SK-N-SH (cell line): ENCODE measurements at regions not wholly inside any gene's neighbourhood (a gene's known extent, or its start where the extent isn't known, plus 50 kb on each side); places are given as distances from the start of the nearest gene placed in this dataset.

Experiments used
- CTCF ChIA-PET: fragments of 300-600, 350-600 bp; formaldehyde crosslinking; extraction: SDS; loops from one replicate; lab custom pipeline; 2021; lab: Yijun Ruan, JAX
- POLR2A ChIA-PET: fragments of 350-600 bp; sonication (Branson Sonifier 250); formaldehyde crosslinking; extraction: SDS; loops from one replicate; lab custom pipeline; 2020; ENCODE audit warnings: antibody characterized with exemption, inconsistent platforms; lab: Yijun Ruan, JAX
- DNase-seq: peaks from one replicate; pipeline ENCODE4 v3.0.0; 2012
- H2AFZ ChIP-seq: fragments of 200-600 bp; sonication (generic); 2 replicates; pipeline ENCODE4 v1.8.1; 2016; ENCODE audit warnings: antibody characterized with exemption, mild to moderate bottlenecking, low read depth
- H3F3A ChIP-seq: fragments of 200-600 bp; sonication (generic); replicated peaks from 2 replicates; pipeline ENCODE3; 2016; ENCODE audit warnings: antibody characterized with exemption, mild to moderate bottlenecking; ENCODE audit not compliant: insufficient read depth
- H3K27ac ChIP-seq, 2 experiments: fragments of 200-500 bp in 1 of 2; fragments of 200-600 bp in 1 of 2; sonication (Bioruptor generic) in 1 of 2; sonication (generic), shearing (Covaris generic) in 1 of 2; 2 replicates each; pipeline versions ENCODE4 v1.5.1 to v1.6.1; 2014 to 2016; ENCODE audit warnings: low read depth in 2 of 2, inconsistent platforms in 1 of 2, low read length in 1 of 2, mild to moderate bottlenecking in 1 of 2, mixed read lengths in 1 of 2
- H3K27me3 ChIP-seq: fragments of 200-600 bp; sonication (generic), shearing (Covaris generic); 2 replicates; pipeline ENCODE4 v1.6.1; 2016; ENCODE audit warnings: mixed run types; ENCODE audit not compliant: insufficient read depth
- H3K36me3 ChIP-seq, 2 experiments: fragments of 200-500 bp in 1 of 2; fragments of 200-600 bp in 1 of 2; sonication (Bioruptor generic) in 1 of 2; sonication (generic) in 1 of 2; replicated peaks in 1 of 2; 2 replicates each; pipeline versions ENCODE3 to v1.5.1; 2014 to 2016; ENCODE audit warnings: low read length in 1 of 2, mild to moderate bottlenecking in 1 of 2; ENCODE audit not compliant: insufficient read depth in 2 of 2, control insufficient read depth in 1 of 2
- H3K4me1 ChIP-seq, 2 experiments: fragments of 200-500 bp in 1 of 2; fragments of 200-600 bp in 1 of 2; sonication (Bioruptor generic) in 1 of 2; sonication (generic), shearing (Covaris generic) in 1 of 2; 2 replicates each; pipeline versions ENCODE4 v1.5.1 to v1.6.1; 2014 to 2016; ENCODE audit warnings: low read depth in 1 of 2, low read length in 1 of 2, mixed run types in 1 of 2; ENCODE audit not compliant: insufficient read depth in 2 of 2, control insufficient read depth in 1 of 2
- H3K4me2 ChIP-seq: fragments of 200-600 bp; sonication (generic), shearing (Covaris generic); 2 replicates; pipeline ENCODE4 v1.6.1; 2017; ENCODE audit warnings: mixed run types
- H3K4me3 ChIP-seq, 2 experiments: fragments of 200-500 bp in 1 of 2; fragments of 200-600 bp in 1 of 2; sonication (Bioruptor generic) in 1 of 2; sonication (generic), shearing (Covaris generic) in 1 of 2; 2 replicates each; pipeline versions ENCODE4 v1.5.1 to v1.8.1; 2014 to 2016; ENCODE audit warnings: low read depth in 2 of 2, inconsistent platforms in 1 of 2, low read length in 1 of 2, mild to moderate bottlenecking in 1 of 2, mixed read lengths in 1 of 2, moderate library complexity in 1 of 2
- H3K79me2 ChIP-seq: fragments of 200-600 bp; sonication (generic); 2 replicates; pipeline ENCODE4 v1.8.1; 2017; ENCODE audit warnings: mild to moderate bottlenecking; ENCODE audit not compliant: insufficient read depth
- H3K9ac ChIP-seq: fragments of 200-600 bp; sonication (generic); 2 replicates; pipeline ENCODE4 v1.6.1; 2017; ENCODE audit warnings: mixed run types
- H3K9me2 ChIP-seq: fragments of 200-600 bp; sonication (generic); 2 replicates; pipeline ENCODE4 v1.6.1; 2017; ENCODE audit warnings: mixed run types
- H3K9me3 ChIP-seq: fragments of 200-600 bp; sonication (generic); 2 replicates; pipeline ENCODE4 v1.6.1; 2017; ENCODE audit warnings: mixed run types, mild to moderate bottlenecking, moderate library complexity
- H4K20me1 ChIP-seq: fragments of 200-600 bp; sonication (generic); 2 replicates; pipeline ENCODE4 v1.6.1; 2017; ENCODE audit warnings: mild to moderate bottlenecking, mixed run types; ENCODE audit not compliant: insufficient read depth
- CTCF ChIP-seq: fragments of 200-600 bp; sonication (generic); IDR thresholded peaks from 2 replicates; pipeline ENCODE4 v1.6.1; 2017; ENCODE audit warnings: antibody characterized with exemption, mild to moderate bottlenecking, moderate library complexity
- EZH2phosphoT487 ChIP-seq: fragments of 200-600 bp; sonication (generic); IDR thresholded peaks from 2 replicates; pipeline ENCODE4 v1.6.1; 2017; ENCODE audit warnings: low read depth, mixed run types, mild to moderate bottlenecking, antibody characterized with exemption, moderate library complexity, borderline replicate concordance
- FOSL2 ChIP-seq: IDR thresholded peaks from 2 replicates; pipeline ENCODE4 v1.4.0; 2012; ENCODE audit warnings: low read depth, mild to moderate bottlenecking, moderate library complexity, borderline replicate concordance
- FOXM1 ChIP-seq: IDR thresholded peaks from 2 replicates; pipeline ENCODE4 v1.4.0; 2012; ENCODE audit warnings: low read depth, mild to moderate bottlenecking
- GABPA ChIP-seq: IDR thresholded peaks from 2 replicates; pipeline ENCODE4 v1.4.0; 2012; ENCODE audit warnings: low read depth, mild to moderate bottlenecking
- GATA2 ChIP-seq: sonication (generic); formaldehyde crosslinking; IDR thresholded peaks from 2 replicates; pipeline ENCODE4 v1.5.0; 2020; ENCODE audit warnings: mild to moderate bottlenecking, missing genetic modification reagents
- IRF3 ChIP-seq: fragments of 150-350 bp; IDR thresholded peaks from 2 replicates; pipeline ENCODE4 v1.6.1; 2016; ENCODE audit warnings: mild to moderate bottlenecking, low read depth, low read length
- JUND ChIP-seq: IDR thresholded peaks from 2 replicates; pipeline ENCODE4 v1.4.0; 2012
- MEF2A ChIP-seq: IDR thresholded peaks from 2 replicates; pipeline ENCODE4 v1.4.0; 2012; ENCODE audit warnings: low read depth, borderline replicate concordance
- MXI1 ChIP-seq: IDR thresholded peaks from 2 replicates; pipeline ENCODE4 v1.6.1; 2012; ENCODE audit warnings: mild to moderate bottlenecking, low read depth, low read length, improper control_type of control experiment
- NFIC ChIP-seq: IDR thresholded peaks from 2 replicates; pipeline ENCODE4 v1.4.0; 2012; ENCODE audit warnings: borderline replicate concordance
- RCOR1 ChIP-seq: fragments of 150-350 bp; IDR thresholded peaks from 2 replicates; pipeline ENCODE4 v1.6.1; 2017; ENCODE audit warnings: antibody characterized with exemption, low read length
- RFX5 ChIP-seq: IDR thresholded peaks from 2 replicates; pipeline ENCODE4 v1.6.1; 2012; ENCODE audit warnings: mild to moderate bottlenecking, improper control_type of control experiment, low read length
- RXRA ChIP-seq: IDR thresholded peaks from 2 replicates; pipeline ENCODE4 v1.4.0; 2012; ENCODE audit warnings: low read depth, mild to moderate bottlenecking, borderline replicate concordance
- SIN3A ChIP-seq: IDR thresholded peaks from 2 replicates; pipeline ENCODE4 v1.6.1; 2012; ENCODE audit warnings: low read depth, mild to moderate bottlenecking, low read length, moderate library complexity, borderline replicate concordance
- TAF1 ChIP-seq: IDR thresholded peaks from 2 replicates; pipeline ENCODE4 v1.6.1; 2012; ENCODE audit warnings: low read depth, mild to moderate bottlenecking, low read length, moderate library complexity, borderline replicate concordance
- TCF12 ChIP-seq: IDR thresholded peaks from 2 replicates; pipeline ENCODE4 v1.4.0; 2012
- TEAD4 ChIP-seq: IDR thresholded peaks from 2 replicates; pipeline ENCODE4 v1.4.0; 2012; ENCODE audit warnings: mild to moderate bottlenecking, borderline replicate concordance; ENCODE audit not compliant: insufficient read depth
- USF1 ChIP-seq: IDR thresholded peaks from 2 replicates; pipeline ENCODE4 v1.4.0; 2012; ENCODE audit warnings: low read depth, borderline replicate concordance
- WGBS: methylation state at CpG from one replicate; pipeline ENCODE4 v1.1.6; 2017; ENCODE audit warnings: low lambda C conversion rate; 5-methylcytosine and 5-hydroxymethylcytosine counted together

- no peak for TF ChIP-seq FOXM1
- TF ChIP-seq FOSL2: no peak
- no peak for TF ChIP-seq GABPA
- TF ChIP-seq GATA2 (CRISPR knock-in tag): no peak
- no peak for TF ChIP-seq SIN3A
These were observed 551.6 kb downstream of the ZEB2 start (continued) for GRCh38 chr2:143968360-143968759.

- 85% methylated on average over 4 of the region's 4 CpGs for WGBS
These were observed 554.3 kb downstream of the ZEB2 start for GRCh38 chr2:143965493-143966164.

GRCh38 chr2:143964891-143965290 is 555.0 kb downstream of the ZEB2 start:
- Histone ChIP-seq H3K27ac (no peak overlapping the region), H3K9ac (no peak overlapping the region), H3K36me3 (no peaks in the 10 kb centered on the region), H3K27me3 (no peaks in the 10 kb centered on the region), H2AFZ (no peak overlapping the region), H3K9me3 (no peaks in the 10 kb centered on the region), H4K20me1 (no peaks in the 10 kb centered on the region), H3K9me2 (no peaks in the 10 kb centered on the region), H3K79me2 (no peaks in the 10 kb centered on the region), H3K4me3 (no peak overlapping the region), H3K4me2 (no peak overlapping the region), H3F3A (no peaks in the 10 kb centered on the region), H3K4me1 (no peaks in the 10 kb centered on the region)
- no peak for DNase-seq
- WGBS: 67% methylated on average over 1 of the region's 1 CpG
- CTCF ChIA-PET: no interaction called here
- POLR2A ChIA-PET: no interaction called here
- TF ChIP-seq GATA2 (CRISPR knock-in tag) (no peak), MXI1 (no peak), SIN3A (no peak), TEAD4 (no peak), NFIC (no peak), TAF1 (no peak), JUND (no peak), RXRA (no peak), FOXM1 (no peak), CTCF (no peak), EZH2phosphoT487 (no peak), USF1 (no peak), RFX5 (no peak)

More at GRCh38 chr2:143965493-143966164, 554.3 kb downstream of the ZEB2 start:
- CTCF ChIA-PET: interaction anchor here (1.0 kb wide), 1 partner anchor 13 kb away, joined by 3 read pairs; no protein-coding TSS in a partner anchor
- POLR2A ChIA-PET: no interaction called here
- Histone ChIP-seq H3K27me3 (no peaks in the 10 kb centered on the region), H2AFZ (no peak overlapping the region), H3K79me2 (no peaks in the 10 kb centered on the region), H3K4me2 (no peak overlapping the region), H3F3A (no peaks in the 10 kb centered on the region), H3K27ac (no peak overlapping the region), H3K4me1 (no peaks in the 10 kb centered on the region), H3K9me2 (no peaks in the 10 kb centered on the region), H3K36me3 (no peaks in the 10 kb centered on the region), H3K9me3 (no peaks in the 10 kb centered on the region), H3K4me3 (no peak overlapping the region), H3K9ac (no peak overlapping the region), H4K20me1 (no peaks in the 10 kb centered on the region)
- TF ChIP-seq TCF12 (no peak), RCOR1 (no peak), GABPA (no peak), MEF2A (no peak), TEAD4 (no peak), GATA2 (CRISPR knock-in tag) (no peak), IRF3 (no peak), TAF1 (no peak), SIN3A (no peak), RXRA (no peak)
- DNase-seq: no peak
